HepG2 (cell line): ENCODE measurements at regions not wholly inside any gene's neighbourhood (a gene's known extent, or its start where the extent isn't known, plus 50 kb on each side); places are given as distances from the start of the nearest gene placed in this dataset.

ENCODE experiments used
- ATAC-seq: fragments of 200-7000 bp; cut with Tn5 transposase; 3 replicates; pipeline ENCODE4 v1.9.1; 2020; ENCODE audit warnings: mild to moderate bottlenecking, moderate library complexity
- BruUV-seq: library from RNA; stranded (reverse); fragments of 400-500 nt; replicated peaks from 2 replicates; lab custom pipeline; 2021; lab: Mats Ljungman, UMichigan
- CTCF ChIA-PET: fragments of 300-600 bp; formaldehyde crosslinking; extraction: SDS; loops from one replicate; lab custom pipeline; 2021; ENCODE audit warnings: low total read pairs, inconsistent platforms, low intra/inter-chr PET ratio; lab: Yijun Ruan, JAX
- POLR2A ChIA-PET: fragments of 350-600 bp; sonication (Branson Sonifier 250); formaldehyde crosslinking; loops from one replicate; lab custom pipeline; 2020; ENCODE audit warnings: antibody characterized with exemption, inconsistent platforms; lab: Yijun Ruan, JAX
- DNase-seq: peaks from one replicate; pipeline ENCODE4 v3.0.0-alpha.2; 2015; ENCODE audit warnings: low spot score
- FAIRE-seq: peaks from 3 replicates; lab custom pipeline; 2011; peaks lifted over from hg19 to GRCh38; lab: Jason Lieb, UNC
- H2AFZ ChIP-seq: one replicate; pipeline ENCODE4 v1.6.1; 2011; ENCODE audit warnings: low read length, inconsistent platforms
- H3K27ac ChIP-seq: fragments of 300-600 bp; 3 replicates; pipeline ENCODE4 v1.8.0; 2011; ENCODE audit warnings: mixed run types, mild to moderate bottlenecking, mixed read lengths, low read length, inconsistent platforms; ENCODE audit not compliant: insufficient read depth; ENCODE audit errors: extremely low read length
- H3K27me3 ChIP-seq, 2 experiments: fragments of 200-600 bp in 1 of 2; 2 replicates in 1 of 2; 3 replicates in 1 of 2; pipeline versions ENCODE4 v1.6.0 to v1.8.0; 2011; ENCODE audit warnings: low read length in 2 of 2, mild to moderate bottlenecking in 2 of 2, moderate library complexity in 2 of 2, inconsistent platforms in 1 of 2; ENCODE audit not compliant: insufficient read depth in 2 of 2, control insufficient read depth in 1 of 2
- H3K36me3 ChIP-seq, 2 experiments: fragments of 200-600 bp in 1 of 2; replicated peaks in 1 of 2; 2 replicates in 1 of 2; 3 replicates in 1 of 2; pipeline versions ENCODE4 v1.5.1 to v1.8.0; 2011; ENCODE audit warnings: low read length in 2 of 2, inconsistent platforms in 1 of 2; ENCODE audit not compliant: insufficient read depth in 2 of 2, control insufficient read depth in 1 of 2
- H3K4me1 ChIP-seq: 2 replicates; pipeline ENCODE4 v1.5.1; 2012; ENCODE audit warnings: low read length, inconsistent platforms; ENCODE audit not compliant: insufficient read depth
- H3K4me2 ChIP-seq: 2 replicates; pipeline ENCODE4 v1.6.0; 2011; ENCODE audit warnings: low read depth, low read length, inconsistent platforms
- H3K4me3 ChIP-seq, 3 experiments: fragments of 200-600 bp in 1 of 3; sonication (generic), shearing (Covaris generic) in 1 of 3; replicated peaks in 1 of 3; 2 replicates each; pipeline ENCODE4 v1.5.1; 2011 to 2016; ENCODE audit warnings: low read length in 3 of 3, inconsistent platforms in 2 of 3, low read depth in 2 of 3, mild to moderate bottlenecking in 2 of 3, control low read depth in 1 of 3, mixed read lengths in 1 of 3; ENCODE audit not compliant: insufficient read depth in 1 of 3
- H3K79me2 ChIP-seq: one replicate; pipeline ENCODE4 v1.6.1; 2011; ENCODE audit warnings: low read length, inconsistent platforms; ENCODE audit not compliant: insufficient read depth
- H3K9ac ChIP-seq: 2 replicates; pipeline ENCODE4 v1.6.0; 2011; ENCODE audit warnings: mild to moderate bottlenecking, low read depth, low read length, inconsistent platforms; ENCODE audit not compliant: insufficient read depth
- H3K9me3 ChIP-seq: 2 replicates; pipeline ENCODE4 v1.5.1; 2012; ENCODE audit warnings: mild to moderate bottlenecking, low read length
- H4K20me1 ChIP-seq: 2 replicates; pipeline ENCODE4 v1.6.0; 2011; ENCODE audit warnings: inconsistent platforms, mild to moderate bottlenecking, low read length, moderate library complexity; ENCODE audit not compliant: insufficient read depth
- BRCA1 ChIP-seq: sonication (generic); formaldehyde crosslinking; IDR thresholded peaks from 2 replicates; pipeline ENCODE4 v1.4.0; 2020; ENCODE audit warnings: missing genetic modification reagents
- DR1 ChIP-seq: sonication (generic); formaldehyde crosslinking; IDR thresholded peaks from 2 replicates; pipeline ENCODE4 v1.8.0; 2021; ENCODE audit warnings: mild to moderate bottlenecking, missing genetic modification reagents, inconsistent platforms
- EP300 ChIP-seq, 3 experiments: sonication (generic) in 1 of 3; formaldehyde crosslinking in 1 of 3; IDR thresholded peaks; 2 replicates each; pipeline versions ENCODE4 v1.5.1 to v1.6.1; 2011 to 2020; ENCODE audit warnings: low read depth in 2 of 3, low read length in 2 of 3, borderline replicate concordance in 1 of 3, improper control_type of control experiment in 1 of 3, mild to moderate bottlenecking in 1 of 3, missing genetic modification reagents in 1 of 3, moderate library complexity in 1 of 3
- HDAC2 ChIP-seq: sonication (generic); formaldehyde crosslinking; IDR thresholded peaks from 2 replicates; pipeline ENCODE4 v1.4.0; 2020; ENCODE audit warnings: missing genetic modification reagents
- HNRNPH1 ChIP-seq: fragments of 200-400 bp; formaldehyde crosslinking; optimal IDR thresholded peaks from 2 replicates; pipeline ENCODE3; 2017; ENCODE audit warnings: mild to moderate bottlenecking, low read depth, low read length
- KDM5A ChIP-seq: fragments of 200-600 bp; sonication (generic); IDR thresholded peaks from 2 replicates; pipeline ENCODE4 v1.7.0; 2018; ENCODE audit warnings: antibody characterized with exemption, mild to moderate bottlenecking, low read length, borderline replicate concordance
- KDM6A ChIP-seq: IDR thresholded peaks from 2 replicates; pipeline ENCODE4 v1.6.1; 2016; ENCODE audit warnings: low read depth
- ZNF558 ChIP-seq: sonication (generic); formaldehyde crosslinking; IDR thresholded peaks from 2 replicates; pipeline ENCODE4 v1.9.0; 2022; ENCODE audit warnings: mild to moderate bottlenecking, missing genetic modification reagents, borderline replicate concordance
- ZNF605 ChIP-seq: sonication (generic); formaldehyde crosslinking; IDR thresholded peaks from 2 replicates; pipeline ENCODE4 v1.8.0; 2022; ENCODE audit warnings: mild to moderate bottlenecking, missing genetic modification reagents
- ZNF746 ChIP-seq: sonication (generic); formaldehyde crosslinking; IDR thresholded peaks from 2 replicates; pipeline ENCODE4 v1.8.0; 2022; ENCODE audit warnings: mild to moderate bottlenecking, missing genetic modification reagents
- ZNF777 ChIP-seq: sonication (generic); formaldehyde crosslinking; IDR thresholded peaks from 2 replicates; pipeline ENCODE4 v1.4.0; 2020; ENCODE audit warnings: missing genetic modification reagents
- ZNF782 ChIP-seq: sonication (generic); formaldehyde crosslinking; IDR thresholded peaks from 2 replicates; pipeline ENCODE4 v1.4.0; 2020; ENCODE audit warnings: missing genetic modification reagents, mild to moderate bottlenecking, borderline replicate concordance
- WGBS: methylation state at CpG from one replicate; pipeline ENCODE4 v1.1.6; 2017; ENCODE audit warnings: low lambda C conversion rate; 5-methylcytosine and 5-hydroxymethylcytosine counted together
- in situ Hi-C: cut with HindIII; loops from 2 replicates; pipeline ENCODE4 v1.10.0; 2017; ENCODE audit warnings: low pct_unique_long_range_greater_than_20kb; ENCODE audit not compliant: extremely low pct_ligation_motif_present
- intact Hi-C: fragments of 100-400 bp; cut with micrococcal nuclease; formaldehyde crosslinking; loops from one replicate; pipeline ENCODE4 v1.10.0; 2022; ENCODE audit not compliant: unreplicated experiment
- TF ChIP-seq, protein P1 (sequence below): sonication (generic); formaldehyde crosslinking; IDR thresholded peaks from 2 replicates; pipeline ENCODE4 v1.8.0; 2022; ENCODE audit warnings: mild to moderate bottlenecking, missing genetic modification reagents
- TF ChIP-seq, protein P2 (sequence below): sonication (generic); formaldehyde crosslinking; IDR thresholded peaks from 2 replicates; pipeline ENCODE4 v1.9.0; 2021; ENCODE audit warnings: missing genetic modification reagents, mild to moderate bottlenecking, borderline replicate concordance
- TF ChIP-seq, protein P3 (sequence below): sonication (generic); formaldehyde crosslinking; IDR thresholded peaks from 2 replicates; pipeline ENCODE4 v1.4.0; 2020; ENCODE audit warnings: mild to moderate bottlenecking, missing genetic modification reagents, borderline replicate concordance
- TF ChIP-seq, protein P4 (sequence below): sonication (generic); formaldehyde crosslinking; IDR thresholded peaks from 2 replicates; pipeline ENCODE4 v1.4.0; 2020; ENCODE audit warnings: mild to moderate bottlenecking, missing genetic modification reagents
- TF ChIP-seq, protein P5 (sequence below): sonication (generic); formaldehyde crosslinking; IDR thresholded peaks from 2 replicates; pipeline ENCODE4 v1.4.0; 2020; ENCODE audit warnings: mild to moderate bottlenecking, missing genetic modification reagents

DNA sequence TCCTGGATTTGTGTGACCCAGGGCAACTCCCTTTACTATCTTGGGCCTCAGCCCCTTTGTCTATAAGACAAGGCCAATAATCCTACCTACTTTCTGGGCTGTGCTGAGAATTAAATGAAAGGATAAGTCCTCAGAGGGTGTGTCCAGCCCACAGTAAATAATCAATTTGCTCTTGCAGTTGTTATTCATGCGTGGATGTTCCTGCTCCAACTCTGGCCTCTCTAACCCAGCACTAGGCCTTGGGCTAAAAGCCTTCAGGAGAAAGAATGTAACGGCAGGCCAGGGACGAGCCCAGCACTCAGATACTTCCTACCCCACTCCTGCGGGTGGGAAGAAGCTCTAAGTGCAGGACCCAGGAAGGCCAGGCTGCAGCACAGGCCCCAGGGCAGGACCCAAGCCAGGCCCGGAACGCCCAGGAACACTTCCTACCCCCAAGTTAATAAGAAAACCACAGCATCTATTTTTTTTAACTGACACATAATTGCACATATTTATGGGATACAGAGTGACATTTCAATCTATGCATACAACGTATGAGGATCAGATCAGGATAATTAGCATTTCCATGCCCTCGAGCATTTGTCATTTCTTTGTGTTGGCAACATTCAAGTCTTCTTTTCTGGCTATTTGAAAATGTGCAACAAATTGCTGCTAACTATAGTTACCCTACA lies 179.6 kb upstream of the RBPJ start:
- CTCF ChIA-PET: no interaction called here
- BruUV-seq: no TSS peak
- WGBS: 47% methylated on average over 6 of the region's 8 CpGs

More for the DNA sequence above, 179.6 kb upstream of the RBPJ start:
- H3K4me1 ChIP-seq: peaks cover 19% of the 10 kb centered on the region
- H3K9me3 ChIP-seq: no peaks in the 10 kb centered on the region
- no peaks in the 10 kb centered on the region for H4K20me1 ChIP-seq
- ATAC-seq (no peak), DNase-seq (no peak), FAIRE-seq (no peak)
- no peak overlapping the region for H2AFZ ChIP-seq
- H3K4me3 ChIP-seq: no peak overlapping the region
- no peak for TF ChIP-seq BRCA1 (CRISPR knock-in tag)
- TF ChIP-seq, protein P1, sequence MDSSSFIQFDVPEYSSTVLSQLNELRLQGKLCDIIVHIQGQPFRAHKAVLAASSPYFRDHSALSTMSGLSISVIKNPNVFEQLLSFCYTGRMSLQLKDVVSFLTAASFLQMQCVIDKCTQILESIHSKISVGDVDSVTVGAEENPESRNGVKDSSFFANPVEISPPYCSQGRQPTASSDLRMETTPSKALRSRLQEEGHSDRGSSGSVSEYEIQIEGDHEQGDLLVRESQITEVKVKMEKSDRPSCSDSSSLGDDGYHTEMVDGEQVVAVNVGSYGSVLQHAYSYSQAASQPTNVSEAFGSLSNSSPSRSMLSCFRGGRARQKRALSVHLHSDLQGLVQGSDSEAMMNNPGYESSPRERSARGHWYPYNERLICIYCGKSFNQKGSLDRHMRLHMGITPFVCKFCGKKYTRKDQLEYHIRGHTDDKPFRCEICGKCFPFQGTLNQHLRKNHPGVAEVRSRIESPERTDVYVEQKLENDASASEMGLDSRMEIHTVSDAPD (CRISPR knock-in tag): no peak
- TF ChIP-seq, protein P2, sequence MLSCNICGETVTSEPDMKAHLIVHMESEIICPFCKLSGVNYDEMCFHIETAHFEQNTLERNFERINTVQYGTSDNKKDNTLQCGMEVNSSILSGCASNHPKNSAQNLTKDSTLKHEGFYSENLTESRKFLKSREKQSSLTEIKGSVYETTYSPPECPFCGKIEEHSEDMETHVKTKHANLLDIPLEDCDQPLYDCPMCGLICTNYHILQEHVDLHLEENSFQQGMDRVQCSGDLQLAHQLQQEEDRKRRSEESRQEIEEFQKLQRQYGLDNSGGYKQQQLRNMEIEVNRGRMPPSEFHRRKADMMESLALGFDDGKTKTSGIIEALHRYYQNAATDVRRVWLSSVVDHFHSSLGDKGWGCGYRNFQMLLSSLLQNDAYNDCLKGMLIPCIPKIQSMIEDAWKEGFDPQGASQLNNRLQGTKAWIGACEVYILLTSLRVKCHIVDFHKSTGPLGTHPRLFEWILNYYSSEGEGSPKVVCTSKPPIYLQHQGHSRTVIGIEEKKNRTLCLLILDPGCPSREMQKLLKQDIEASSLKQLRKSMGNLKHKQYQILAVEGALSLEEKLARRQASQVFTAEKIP (CRISPR knock-in tag): no peak
- TF ChIP-seq KDM6A (CRISPR knock-in tag): no peak
- TF ChIP-seq HNRNPH1: no peak
- TF ChIP-seq, protein P3, sequence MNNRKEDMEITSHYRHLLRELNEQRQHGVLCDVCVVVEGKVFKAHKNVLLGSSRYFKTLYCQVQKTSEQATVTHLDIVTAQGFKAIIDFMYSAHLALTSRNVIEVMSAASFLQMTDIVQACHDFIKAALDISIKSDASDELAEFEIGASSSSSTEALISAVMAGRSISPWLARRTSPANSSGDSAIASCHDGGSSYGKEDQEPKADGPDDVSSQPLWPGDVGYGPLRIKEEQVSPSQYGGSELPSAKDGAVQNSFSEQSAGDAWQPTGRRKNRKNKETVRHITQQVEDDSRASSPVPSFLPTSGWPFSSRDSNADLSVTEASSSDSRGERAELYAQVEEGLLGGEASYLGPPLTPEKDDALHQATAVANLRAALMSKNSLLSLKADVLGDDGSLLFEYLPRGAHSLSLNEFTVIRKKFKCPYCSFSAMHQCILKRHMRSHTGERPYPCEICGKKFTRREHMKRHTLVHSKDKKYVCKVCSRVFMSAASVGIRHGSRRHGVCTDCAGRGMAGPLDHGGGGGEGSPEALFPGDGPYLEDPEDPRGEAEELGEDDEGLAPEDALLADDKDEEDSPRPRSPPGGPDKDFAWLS: no peak
- no peak for TF ChIP-seq ZNF777 (CRISPR knock-in tag)
- no peak for TF ChIP-seq ZNF605 (CRISPR knock-in tag)
- no peak for TF ChIP-seq HDAC2 (CRISPR knock-in tag)
- no peak for TF ChIP-seq EP300 (IDR thresholded peaks at IDR 0.05; ENCODE audit: low read depth in 2 of 2, low read length in 2 of 2)
- TF ChIP-seq EP300 (CRISPR knock-in tag; IDR thresholded peaks at IDR 0.05; ENCODE audit: borderline replicate concordance): no peak
- TF ChIP-seq ZNF782 (CRISPR knock-in tag): no peak
- no peak for TF ChIP-seq ZNF558 (CRISPR knock-in tag)
- TF ChIP-seq KDM5A: no peak
- TF ChIP-seq, protein P4, sequence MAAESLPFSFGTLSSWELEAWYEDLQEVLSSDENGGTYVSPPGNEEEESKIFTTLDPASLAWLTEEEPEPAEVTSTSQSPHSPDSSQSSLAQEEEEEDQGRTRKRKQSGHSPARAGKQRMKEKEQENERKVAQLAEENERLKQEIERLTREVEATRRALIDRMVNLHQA: no peak
- TF ChIP-seq, protein P5, sequence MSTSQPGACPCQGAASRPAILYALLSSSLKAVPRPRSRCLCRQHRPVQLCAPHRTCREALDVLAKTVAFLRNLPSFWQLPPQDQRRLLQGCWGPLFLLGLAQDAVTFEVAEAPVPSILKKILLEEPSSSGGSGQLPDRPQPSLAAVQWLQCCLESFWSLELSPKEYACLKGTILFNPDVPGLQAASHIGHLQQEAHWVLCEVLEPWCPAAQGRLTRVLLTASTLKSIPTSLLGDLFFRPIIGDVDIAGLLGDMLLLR (CRISPR knock-in tag): no peak
- TF ChIP-seq ZNF746 (CRISPR knock-in tag): no peak
- TF ChIP-seq DR1 (CRISPR knock-in tag): no peak
- no peak overlapping the region for H3K4me2 ChIP-seq
- no peak overlapping the region for H3K9ac ChIP-seq
- in situ Hi-C loops (no loop called here), intact Hi-C loops (no loop called here)
- no peaks in the 10 kb centered on the region for H3K79me2 ChIP-seq
- POLR2A ChIA-PET: no interaction called here
- 0 out of 5 replicates have a peak, but pooled peaks cover 1 to 5% of the 10 kb centered on the region in 2 experiments for H3K27me3 ChIP-seq
- H3K27ac ChIP-seq: no peak overlapping the region
- no peaks in the 10 kb centered on the region for H3K36me3 ChIP-seq
